GM12865 (cell line): ENCODE measurements at regions not wholly inside any gene's neighbourhood (a gene's known extent, or its start where the extent isn't known, plus 50 kb on each side); places are given as distances from the start of the nearest gene placed in this dataset.

Source experiments
- DNase-seq: peaks from one replicate; pipeline ENCODE4 v3.0.0; 2010; ENCODE audit warnings: low read depth
- H3K4me3 ChIP-seq: 2 replicates; pipeline ENCODE4 v1.5.1; 2011; ENCODE audit warnings: mild to moderate bottlenecking, low read depth, low read length, control low read depth
- TF ChIP-seq, protein P1 (sequence below): IDR thresholded peaks from 2 replicates; pipeline ENCODE4 v1.5.1; 2011; ENCODE audit warnings: low read length, control low read depth, low read depth, inconsistent platforms; ENCODE audit not compliant: insufficient read depth; ENCODE audit errors: missing control alignments

DNA sequence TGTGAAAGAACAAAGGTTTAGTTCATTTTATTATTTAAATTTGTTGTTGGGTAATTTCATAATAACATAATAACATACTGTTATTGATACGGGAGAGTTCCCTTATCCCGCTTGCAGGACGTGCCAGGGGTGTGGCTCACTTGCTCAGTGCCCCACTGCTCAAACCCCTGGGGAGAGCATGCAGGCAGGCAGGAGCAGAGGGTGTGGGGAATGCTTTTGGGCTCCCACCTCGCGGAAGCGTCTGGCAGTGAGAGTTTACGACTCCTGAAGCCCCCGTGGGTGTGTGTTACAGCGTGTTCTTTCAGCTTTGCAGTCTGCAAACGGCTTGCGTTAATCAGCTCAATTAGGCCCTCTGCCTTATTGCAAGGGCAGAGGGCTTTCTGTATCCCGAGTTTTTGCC is 675.9 kb downstream of the SEMA5A start:
- no peak overlapping the region for H3K4me3 ChIP-seq
- TF ChIP-seq, protein P1, sequence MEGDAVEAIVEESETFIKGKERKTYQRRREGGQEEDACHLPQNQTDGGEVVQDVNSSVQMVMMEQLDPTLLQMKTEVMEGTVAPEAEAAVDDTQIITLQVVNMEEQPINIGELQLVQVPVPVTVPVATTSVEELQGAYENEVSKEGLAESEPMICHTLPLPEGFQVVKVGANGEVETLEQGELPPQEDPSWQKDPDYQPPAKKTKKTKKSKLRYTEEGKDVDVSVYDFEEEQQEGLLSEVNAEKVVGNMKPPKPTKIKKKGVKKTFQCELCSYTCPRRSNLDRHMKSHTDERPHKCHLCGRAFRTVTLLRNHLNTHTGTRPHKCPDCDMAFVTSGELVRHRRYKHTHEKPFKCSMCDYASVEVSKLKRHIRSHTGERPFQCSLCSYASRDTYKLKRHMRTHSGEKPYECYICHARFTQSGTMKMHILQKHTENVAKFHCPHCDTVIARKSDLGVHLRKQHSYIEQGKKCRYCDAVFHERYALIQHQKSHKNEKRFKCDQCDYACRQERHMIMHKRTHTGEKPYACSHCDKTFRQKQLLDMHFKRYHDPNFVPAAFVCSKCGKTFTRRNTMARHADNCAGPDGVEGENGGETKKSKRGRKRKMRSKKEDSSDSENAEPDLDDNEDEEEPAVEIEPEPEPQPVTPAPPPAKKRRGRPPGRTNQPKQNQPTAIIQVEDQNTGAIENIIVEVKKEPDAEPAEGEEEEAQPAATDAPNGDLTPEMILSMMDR, result no peak
- DNase-seq, result no peak

DNA sequence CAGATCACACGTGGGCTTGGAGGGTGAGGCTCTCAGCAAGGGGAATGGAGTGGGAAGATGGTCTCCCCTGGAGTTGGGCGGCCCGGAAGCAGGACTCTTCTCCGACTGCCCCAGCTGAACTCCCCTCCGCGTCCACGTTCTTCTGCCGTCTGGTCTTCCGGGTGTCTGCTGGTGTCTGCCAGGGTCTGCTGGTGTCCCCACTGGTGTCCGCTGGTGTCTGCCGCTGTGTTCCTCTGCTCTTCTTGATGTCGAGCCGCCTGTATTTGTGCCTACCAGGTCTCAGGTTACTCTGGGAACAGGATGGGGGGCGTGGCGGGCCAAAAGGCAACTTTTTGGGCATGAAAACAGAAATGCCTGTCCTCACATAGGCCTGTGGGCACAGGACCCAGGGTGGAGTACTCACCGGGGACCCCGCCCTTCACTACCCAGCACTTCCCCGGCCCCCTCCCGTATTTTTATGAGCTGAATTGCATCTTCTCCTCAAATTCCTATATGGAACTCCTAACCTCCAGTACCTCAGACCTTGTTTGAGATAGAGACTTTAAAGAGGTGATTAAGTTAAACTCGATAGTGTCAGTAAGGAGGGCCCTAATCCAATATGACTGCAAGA is 675.4 kb downstream of the SEMA5A start:
- TF ChIP-seq, protein P1, result no peak
- no peak for DNase-seq
- H3K4me3 ChIP-seq, result no peak overlapping the region

DNA sequence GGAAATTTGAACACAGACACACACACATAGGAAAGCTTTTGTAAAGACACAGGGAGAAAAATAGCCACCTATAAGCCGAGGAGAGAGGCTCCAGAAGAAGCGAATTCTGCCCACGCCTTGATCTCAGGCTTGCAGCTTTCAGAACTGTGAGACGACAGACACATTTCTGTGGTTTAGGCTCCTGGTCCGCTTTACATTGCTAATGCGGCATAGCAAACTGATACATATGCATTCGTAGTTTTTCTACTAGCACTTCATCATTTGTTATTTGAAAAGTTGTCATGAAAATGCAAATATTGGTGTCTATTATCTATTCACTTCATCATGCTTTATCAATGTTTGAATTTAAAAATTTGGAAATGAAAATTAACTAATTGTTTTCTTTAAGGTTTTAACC is 674.9 kb downstream of the SEMA5A start:
- TF ChIP-seq, protein P1, result no peak
- no peak for DNase-seq

DNA sequence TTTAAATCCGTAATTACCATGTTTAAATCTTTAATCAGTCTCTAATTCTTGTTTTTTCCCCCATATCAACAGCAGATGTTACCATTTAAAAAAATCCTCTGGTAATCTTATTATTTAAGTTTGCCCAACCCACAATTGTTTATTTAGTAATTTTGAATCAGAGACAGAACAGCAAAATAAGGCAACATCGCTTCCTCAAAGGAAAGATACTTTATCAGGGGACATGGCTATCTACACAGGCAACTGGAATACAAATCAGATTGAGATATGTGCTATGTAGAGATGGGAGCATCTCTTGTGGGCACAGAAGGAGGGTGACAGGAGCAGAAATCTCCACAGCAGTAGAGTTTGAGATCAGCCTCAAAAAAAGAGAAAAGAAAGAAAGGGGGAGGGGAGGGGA is 674.4 kb downstream of the SEMA5A start:
- TF ChIP-seq, protein P1, result no peak
- DNase-seq, result no peak
- H3K4me3 ChIP-seq, result no peak overlapping the region

More for the DNA sequence above, 674.9 kb downstream of the SEMA5A start:
- no peak overlapping the region for H3K4me3 ChIP-seq

DNA sequence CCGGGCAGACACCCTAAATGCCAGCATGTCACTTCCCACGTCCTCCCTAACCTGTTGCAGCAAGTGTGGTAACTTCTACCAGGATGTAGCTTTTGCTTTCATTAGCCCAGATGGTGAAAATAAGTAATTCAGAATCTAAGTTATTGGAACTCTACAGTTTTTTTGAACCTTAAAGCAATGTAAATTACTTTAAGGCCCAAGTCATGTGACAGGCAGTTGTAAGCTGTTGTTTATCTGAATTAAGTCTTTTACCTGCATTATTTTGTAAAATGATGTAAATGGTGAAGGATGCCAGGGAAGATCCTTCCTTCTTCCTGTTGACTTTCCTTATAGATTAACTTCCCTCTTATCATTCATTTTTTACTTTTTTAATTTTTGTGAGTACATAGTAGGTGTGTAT is 670.2 kb downstream of the SEMA5A start:
- DNase-seq, result no peak
- H3K4me3 ChIP-seq, result no peak overlapping the region
- TF ChIP-seq, protein P1, result no peak

DNA sequence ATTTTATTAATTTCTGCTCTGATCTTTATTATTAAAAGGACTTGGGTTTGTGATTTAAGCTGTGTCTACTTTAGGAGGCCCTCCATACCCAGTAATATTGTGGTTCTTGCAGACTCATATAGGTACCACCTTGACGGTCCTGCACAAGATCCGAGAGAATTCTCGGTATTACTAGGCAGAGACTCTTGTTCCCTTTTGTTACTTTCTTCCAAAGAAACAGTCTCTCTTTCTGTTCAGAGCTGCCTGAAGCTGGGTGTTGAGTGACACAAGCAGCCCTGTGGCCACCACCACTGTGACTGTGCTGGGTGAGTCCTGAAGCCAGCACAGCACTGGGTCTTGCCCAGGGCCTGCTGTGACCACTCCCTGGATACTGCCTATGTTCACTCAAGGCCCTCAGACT is 666.6 kb downstream of the SEMA5A start:
- no peak overlapping the region for H3K4me3 ChIP-seq
- TF ChIP-seq, protein P1, result no peak
- DNase-seq, result peak; percentile 67

DNA sequence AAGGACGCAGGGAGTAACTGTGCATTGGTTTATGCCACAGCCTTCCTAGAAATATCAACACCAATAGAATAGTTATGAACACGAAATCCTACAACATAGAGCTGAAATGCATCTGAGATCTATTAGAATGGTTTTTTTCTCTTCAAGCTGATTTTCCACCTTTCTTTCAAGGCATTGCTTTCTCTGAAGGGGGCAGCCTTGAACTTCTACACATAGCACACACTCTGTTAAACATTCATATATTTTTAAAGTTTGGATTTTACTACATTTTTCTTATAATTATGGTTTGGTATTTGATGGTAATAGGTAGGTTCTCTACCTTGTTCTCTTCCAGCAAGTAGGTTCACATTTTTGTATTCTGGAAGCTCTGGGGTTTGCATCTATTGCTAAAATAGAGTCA is 661.8 kb downstream of the SEMA5A start:
- DNase-seq, result no peak
- no peak overlapping the region for H3K4me3 ChIP-seq
- TF ChIP-seq, protein P1, result no peak
